CD4-positive, CD25-positive, alpha-beta regulatory T cell (primary cell): ENCODE measurements at regions not wholly inside any gene's neighbourhood (a gene's known extent, or its start where the extent isn't known, plus 50 kb on each side); places are given as distances from the start of the nearest gene placed in this dataset.

Experiments
- ATAC-seq, 2 donors: fragments of 150-1000 bp; cut with Tn5 transposase; one replicate each; pipeline ENCODE4 v1.10.0; 2021; ENCODE audit warnings: low read depth in 2 of 2, moderate number of reproducible peaks in 2 of 2, moderate library complexity in 1 of 2
- DNase-seq, 3 donors: peaks; one replicate each; pipeline versions ENCODE4 v3.0.0 to v3.0.0-alpha.2; 2012 to 2022; ENCODE audit warnings: mixed read lengths in 1 of 3
- H3K27ac ChIP-seq: one replicate; pipeline ENCODE4 v1.7.0; 2013; ENCODE audit warnings: mild to moderate bottlenecking, low read length; ENCODE audit not compliant: insufficient read depth, poor library complexity, severe bottlenecking
- H3K27me3 ChIP-seq: one replicate; pipeline ENCODE4 v1.7.0; 2013; ENCODE audit warnings: low read length; ENCODE audit not compliant: control insufficient read depth, insufficient read depth
- H3K36me3 ChIP-seq: one replicate; pipeline ENCODE4 v1.7.0; 2013; ENCODE audit warnings: mild to moderate bottlenecking, low read length, moderate library complexity; ENCODE audit not compliant: control insufficient read depth, insufficient read depth
- H3K4me1 ChIP-seq: 2 replicates; pipeline ENCODE4 v1.7.0; 2013; ENCODE audit warnings: mild to moderate bottlenecking, low read length; ENCODE audit not compliant: insufficient read depth, control insufficient read depth, poor library complexity, severe bottlenecking
- H3K4me3 ChIP-seq: one replicate; pipeline ENCODE4 v1.7.0; 2013; ENCODE audit warnings: low read depth, mild to moderate bottlenecking, low read length, moderate library complexity
- H3K9me3 ChIP-seq, 2 experiments: 1 replicate in 1 of 2; 2 replicates in 1 of 2; pipeline ENCODE4 v1.7.0; 2013; ENCODE audit warnings: low read length in 2 of 2, mild to moderate bottlenecking in 1 of 2, moderate library complexity in 1 of 2; ENCODE audit not compliant: control insufficient read depth in 2 of 2
- H3K27ac Mint-ChIP-seq, 3 donors: one replicate each; pipeline ENCODE4 v1.8.0; 2020 to 2022; ENCODE audit warnings: mild to moderate bottlenecking in 3 of 3, mixed read lengths in 3 of 3, moderate library complexity in 2 of 3
- H3K27me3 Mint-ChIP-seq: one replicate; pipeline ENCODE4 v1.8.0; 2022; ENCODE audit warnings: mild to moderate bottlenecking, mixed read lengths
- H3K36me3 Mint-ChIP-seq: one replicate; pipeline ENCODE4 v1.8.0; 2020; ENCODE audit warnings: mixed read lengths
- H3K4me1 Mint-ChIP-seq, 4 donors: one replicate each; pipeline ENCODE4 v1.8.0; 2020 to 2022; ENCODE audit warnings: mixed read lengths in 4 of 4, mild to moderate bottlenecking in 1 of 4
- H3K4me3 Mint-ChIP-seq, 4 donors: one replicate each; pipeline ENCODE4 v1.8.0; 2020 to 2022; ENCODE audit warnings: mild to moderate bottlenecking in 4 of 4, mixed read lengths in 4 of 4, moderate library complexity in 3 of 4
- H3K9me3 Mint-ChIP-seq, 7 donors: one replicate each; pipeline ENCODE4 v1.8.0; 2020 to 2022; ENCODE audit warnings: mixed read lengths in 7 of 7, mild to moderate bottlenecking in 3 of 7, moderate library complexity in 2 of 7

DNA sequence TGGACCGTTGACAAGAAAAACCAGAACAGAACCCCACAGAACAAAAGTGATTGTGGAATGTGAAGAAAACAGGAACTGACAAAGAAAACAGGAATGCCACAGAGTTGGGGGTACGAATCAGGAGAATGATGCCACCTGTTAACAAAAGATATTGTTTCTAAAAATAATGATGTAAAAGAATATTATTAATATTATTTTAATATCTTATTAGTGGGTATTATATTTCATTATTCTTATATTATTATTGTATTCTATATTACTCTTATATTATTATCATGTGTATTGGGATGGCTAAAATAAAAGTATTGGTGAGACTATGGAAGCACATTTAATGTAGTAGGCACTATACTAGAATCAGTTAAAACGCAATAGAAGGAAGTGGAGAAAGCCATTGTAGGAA is 659.0 kb upstream of the PCDH15 start:
- Mint-ChIP-seq H3K4me3 (no peak overlapping the region), H3K27me3 (no peaks in the 10 kb centered on the region), H3K36me3 (no peaks in the 10 kb centered on the region), H3K27ac (no peak overlapping the region), H3K9me3 (peaks cover 3 to 17% (median 7%) of the 10 kb centered on the region in 7 donors), H3K4me1 (no peaks in the 10 kb centered on the region)
- DNase-seq (no peak), ATAC-seq (no peak)
- H3K27me3 ChIP-seq = no peaks in the 10 kb centered on the region
- no peaks in the 10 kb centered on the region for H3K4me1 ChIP-seq
- H3K4me3 ChIP-seq = no peak overlapping the region
- peaks cover 2 to 5% of the 10 kb centered on the region in 2 experiments for H3K9me3 ChIP-seq
- no peaks in the 10 kb centered on the region for H3K36me3 ChIP-seq
- no peak overlapping the region for H3K27ac ChIP-seq

DNA sequence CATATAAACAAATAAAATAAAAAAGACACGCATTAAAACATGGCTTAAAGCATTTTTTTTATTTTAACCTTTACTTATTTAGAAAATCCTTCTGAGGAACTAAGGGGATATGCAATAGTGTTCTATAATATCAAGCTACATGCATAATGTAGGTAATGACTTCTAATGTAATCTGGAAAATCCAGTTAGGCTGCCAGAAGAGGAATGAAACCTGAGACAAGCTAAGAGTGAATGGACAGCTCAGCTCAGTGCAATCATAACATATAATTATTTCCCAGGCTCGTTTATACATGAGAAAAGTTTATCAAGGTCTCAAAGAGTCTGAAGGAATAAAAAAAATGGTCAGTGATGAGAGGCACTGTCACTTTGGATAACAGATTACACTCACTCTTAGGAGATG is 649.0 kb upstream of the PCDH15 start:
- H3K4me1 ChIP-seq = no peaks in the 10 kb centered on the region
- H3K4me1 Mint-ChIP-seq = no peaks in the 10 kb centered on the region
- ATAC-seq = no peak
- peaks cover 0 to 4% of the 10 kb centered on the region in 2 experiments for H3K9me3 ChIP-seq
- no peaks in the 10 kb centered on the region for H3K36me3 ChIP-seq
- no peak overlapping the region for H3K27ac Mint-ChIP-seq
- H3K36me3 Mint-ChIP-seq = no peaks in the 10 kb centered on the region
- H3K27me3 Mint-ChIP-seq = no peaks in the 10 kb centered on the region
- no peak overlapping the region for H3K4me3 Mint-ChIP-seq
- H3K27me3 ChIP-seq = no peaks in the 10 kb centered on the region
- H3K9me3 Mint-ChIP-seq = peaks cover 0 to 7% (median 4%) of the 10 kb centered on the region in 7 donors
- no peak overlapping the region for H3K4me3 ChIP-seq
- no peak overlapping the region for H3K27ac ChIP-seq
- DNase-seq = no peak

DNA sequence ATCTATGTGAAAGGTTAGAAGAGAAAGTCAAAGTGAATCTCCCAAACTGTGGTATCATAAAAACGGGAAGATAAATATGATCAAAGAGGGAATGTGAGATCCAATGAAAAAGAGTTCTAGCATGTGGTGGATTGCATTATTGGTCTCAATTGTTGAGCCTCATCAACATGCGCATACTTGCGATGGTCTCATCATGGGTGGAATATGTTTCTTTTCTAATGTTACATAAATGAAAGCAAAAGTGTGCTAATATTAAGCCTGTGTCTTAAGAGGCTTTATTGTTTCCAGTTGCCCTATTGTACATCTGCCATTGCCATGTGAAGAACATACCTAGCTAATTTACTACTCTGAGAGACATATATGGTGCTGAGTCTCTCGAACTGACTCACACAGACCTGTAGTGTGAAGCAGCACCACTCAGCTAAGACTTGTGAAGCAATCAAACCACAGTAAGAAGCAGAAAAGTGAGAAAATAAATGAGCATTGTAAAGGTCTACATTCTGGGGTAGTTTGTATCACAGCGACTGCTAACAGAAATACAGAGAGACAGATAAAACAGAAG is 645.5 kb upstream of the PCDH15 start:
- Histone ChIP-seq H3K9me3 (peaks cover 0 to 5% of the 10 kb centered on the region in 2 experiments), H3K4me3 (no peak overlapping the region), H3K27me3 (no peaks in the 10 kb centered on the region), H3K36me3 (no peaks in the 10 kb centered on the region), H3K27ac (no peak overlapping the region), H3K4me1 (no peaks in the 10 kb centered on the region)
- DNase-seq (no peak), ATAC-seq (no peak)
- Mint-ChIP-seq H3K27me3 (no peaks in the 10 kb centered on the region), H3K9me3 (peaks cover 0 to 16% (median 7%) of the 10 kb centered on the region in 7 donors), H3K4me1 (no peaks in the 10 kb centered on the region), H3K36me3 (no peaks in the 10 kb centered on the region), H3K4me3 (no peak overlapping the region), H3K27ac (no peak overlapping the region)

DNA sequence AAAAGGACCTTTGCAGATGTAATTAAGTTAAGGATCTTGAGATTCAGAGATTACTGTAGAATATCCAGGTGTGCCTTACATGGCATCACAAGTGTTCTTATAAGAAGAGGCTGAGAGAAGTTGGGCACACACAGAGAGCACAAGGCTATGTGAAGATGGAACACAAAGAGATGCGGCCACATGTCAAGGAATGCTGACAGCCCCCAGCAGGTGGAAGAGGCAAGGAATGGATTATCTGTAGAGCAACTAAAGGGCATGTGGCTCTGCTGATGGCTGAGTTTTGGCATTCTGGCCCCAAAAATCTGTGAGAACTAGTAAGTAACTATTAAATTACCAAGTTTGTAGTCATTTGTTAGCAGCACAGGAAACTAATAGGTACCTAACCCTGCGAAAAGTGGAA is 640.7 kb upstream of the PCDH15 start:
- Mint-ChIP-seq H3K27ac (no peak overlapping the region), H3K9me3 (peaks cover 4 to 35% (median 8%) of the 10 kb centered on the region in 7 donors), H3K36me3 (no peaks in the 10 kb centered on the region)

DNA sequence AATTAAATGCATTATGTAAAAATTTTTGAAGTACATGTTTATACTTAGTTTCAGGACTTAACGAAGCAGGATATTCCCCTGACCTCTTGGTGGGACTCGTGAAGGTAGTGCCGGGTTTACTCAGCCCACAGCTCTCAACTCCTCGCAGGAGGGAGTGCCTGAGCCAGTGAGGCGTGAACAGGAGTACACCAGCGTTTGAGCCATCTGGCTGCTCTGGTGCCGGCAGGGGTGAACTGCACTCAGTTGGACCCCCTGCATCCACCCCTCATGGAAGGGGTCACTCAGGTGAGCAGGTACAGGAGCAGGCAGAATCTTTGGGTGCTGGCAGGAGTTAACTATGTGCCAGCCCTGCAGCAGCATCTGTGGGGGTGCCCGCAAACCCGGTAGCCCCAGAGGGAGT is 625.1 kb upstream of the PCDH15 start:
- Mint-ChIP-seq H3K9me3 (peaks cover 0 to 7% (median 4%) of the 10 kb centered on the region in 7 donors), H3K36me3 (no peaks in the 10 kb centered on the region), H3K4me1 (peaks cover 0 to 4% (median 0%) of the 10 kb centered on the region in 4 donors), H3K4me3 (no peak overlapping the region), H3K27ac (no peak overlapping the region), H3K27me3 (no peaks in the 10 kb centered on the region)
- ATAC-seq (no peak), DNase-seq (no peak)
- Histone ChIP-seq H3K27me3 (no peaks in the 10 kb centered on the region), H3K36me3 (no peaks in the 10 kb centered on the region), H3K4me1 (no peaks in the 10 kb centered on the region), H3K4me3 (no peak overlapping the region), H3K27ac (no peak overlapping the region), H3K9me3 (peaks cover 2 to 4% of the 10 kb centered on the region in 2 experiments)

More for the DNA sequence above, 640.7 kb upstream of the PCDH15 start:
- Histone ChIP-seq H3K27me3 (no peaks in the 10 kb centered on the region), H3K4me1 (no peaks in the 10 kb centered on the region), H3K27ac (no peak overlapping the region), H3K4me3 (no peak overlapping the region), H3K9me3 (peaks cover 0 to 5% of the 10 kb centered on the region in 2 experiments), H3K36me3 (no peaks in the 10 kb centered on the region)
- no peak for ATAC-seq
- Mint-ChIP-seq H3K27me3 (no peaks in the 10 kb centered on the region), H3K4me1 (no peaks in the 10 kb centered on the region), H3K4me3 (no peak overlapping the region)
- no peak for DNase-seq

DNA sequence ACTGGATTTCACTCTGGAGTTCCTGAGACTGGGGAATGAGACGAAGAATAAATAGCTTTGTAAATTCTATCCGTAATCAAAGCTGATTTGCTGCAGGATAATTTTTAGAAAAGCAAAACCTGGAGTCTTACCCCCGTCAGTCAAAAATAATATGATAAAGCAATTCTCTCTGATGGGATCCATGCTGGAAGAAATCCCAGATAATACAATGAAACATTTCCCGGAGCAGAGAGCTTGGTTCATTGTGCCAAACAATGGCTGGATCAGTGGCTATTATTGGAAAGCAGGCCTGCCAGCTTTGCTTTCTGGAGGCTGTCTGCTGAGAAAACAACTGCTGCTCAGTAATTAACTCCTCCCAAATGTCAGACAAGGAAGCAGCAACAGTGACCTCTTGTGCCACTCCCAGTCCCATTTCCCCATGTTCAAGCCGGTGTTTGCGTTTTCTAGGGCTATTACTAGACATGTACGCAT is 609.4 kb upstream of the PCDH15 start:
- no peaks in the 10 kb centered on the region for H3K4me1 ChIP-seq
- H3K27me3 ChIP-seq = no peaks in the 10 kb centered on the region
- no peak overlapping the region for H3K4me3 ChIP-seq
- no peaks in the 10 kb centered on the region for H3K27me3 Mint-ChIP-seq
- no peak overlapping the region for H3K27ac Mint-ChIP-seq
- ATAC-seq (no peak), DNase-seq (no peak)
- no peaks in the 10 kb centered on the region for H3K36me3 Mint-ChIP-seq
- H3K4me1 Mint-ChIP-seq = no peaks in the 10 kb centered on the region
- H3K9me3 ChIP-seq = peaks cover 0 to under 1% of the 10 kb centered on the region in 2 experiments
- peaks cover 0 to 25% (median 6%) of the 10 kb centered on the region in 7 donors for H3K9me3 Mint-ChIP-seq
- no peaks in the 10 kb centered on the region for H3K36me3 ChIP-seq
- H3K4me3 Mint-ChIP-seq = no peak overlapping the region
- no peak overlapping the region for H3K27ac ChIP-seq

DNA sequence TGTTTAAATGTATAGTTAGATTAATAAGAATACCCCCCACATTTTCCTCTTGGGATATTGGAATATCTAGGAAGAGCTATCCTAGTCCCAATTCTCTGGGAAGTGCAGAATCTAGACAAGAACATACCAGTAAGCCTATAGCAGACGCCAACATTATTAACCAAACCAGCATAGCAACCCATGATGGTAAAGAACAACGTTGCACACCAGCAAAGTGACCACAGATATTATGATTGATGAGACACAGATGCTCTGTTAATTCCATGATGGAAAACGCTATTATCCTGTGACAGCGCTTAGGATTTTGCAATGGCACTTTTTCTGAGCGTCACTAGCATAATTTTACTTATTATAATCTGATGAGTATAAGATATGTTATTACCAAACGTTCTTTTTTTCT is 603.1 kb upstream of the PCDH15 start:
- no peak for ATAC-seq
- H3K27me3 Mint-ChIP-seq = no peaks in the 10 kb centered on the region
- H3K4me3 Mint-ChIP-seq = no peak overlapping the region
- H3K4me1 Mint-ChIP-seq = no peaks in the 10 kb centered on the region
- Histone ChIP-seq H3K27ac (no peak overlapping the region), H3K36me3 (no peaks in the 10 kb centered on the region), H3K27me3 (no peaks in the 10 kb centered on the region), H3K4me3 (no peak overlapping the region), H3K9me3 (no peaks in the 10 kb centered on the region), H3K4me1 (no peaks in the 10 kb centered on the region)
- peaks cover 0 to 7% (median 2%) of the 10 kb centered on the region in 7 donors for H3K9me3 Mint-ChIP-seq
- no peaks in the 10 kb centered on the region for H3K36me3 Mint-ChIP-seq
- DNase-seq = no peak
- H3K27ac Mint-ChIP-seq = no peak overlapping the region

DNA sequence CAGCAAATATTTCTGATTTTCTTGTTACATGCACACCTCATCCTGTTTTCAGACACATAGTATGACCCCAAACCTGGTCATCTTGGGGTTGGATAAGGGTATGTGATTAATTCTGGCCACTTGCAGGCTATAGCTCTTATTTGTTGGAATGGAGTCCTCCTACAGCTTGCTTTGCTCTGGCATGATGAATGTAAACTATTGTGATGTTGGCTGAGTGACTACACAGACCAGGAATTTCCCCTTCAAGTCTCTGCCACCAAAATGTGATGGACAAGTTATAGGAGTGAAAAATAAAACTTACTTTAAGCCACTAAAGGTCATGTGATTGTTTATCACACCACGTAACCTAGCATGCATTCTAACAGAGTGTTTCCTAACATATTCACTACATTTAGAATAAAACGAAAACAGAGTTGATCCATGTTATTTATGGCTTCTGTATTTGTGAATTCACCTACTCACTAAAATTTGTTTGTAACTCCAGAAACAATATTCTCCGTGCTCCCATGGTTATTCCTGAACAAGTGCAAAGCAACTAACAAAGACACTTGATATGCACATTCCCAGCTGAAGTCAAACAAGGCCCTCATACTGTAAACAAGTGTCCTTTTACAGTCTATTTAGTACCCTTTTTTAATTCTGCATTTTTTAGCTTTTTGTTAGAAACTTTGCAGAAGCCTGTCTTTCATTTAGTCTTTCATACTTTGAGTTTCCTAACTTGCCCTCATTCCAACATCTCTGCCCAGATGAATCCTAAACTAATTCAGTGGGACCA is 599.2 kb upstream of the PCDH15 start:
- no peaks in the 10 kb centered on the region for H3K4me1 Mint-ChIP-seq
- ATAC-seq (no peak), DNase-seq (no peak)
- Histone ChIP-seq H3K27me3 (no peaks in the 10 kb centered on the region), H3K36me3 (no peaks in the 10 kb centered on the region), H3K4me3 (no peak overlapping the region), H3K27ac (no peak overlapping the region), H3K9me3 (no peaks in the 10 kb centered on the region), H3K4me1 (no peaks in the 10 kb centered on the region)
- H3K4me3 Mint-ChIP-seq = no peak overlapping the region
- H3K9me3 Mint-ChIP-seq = peaks cover 0 to 7% (median 0%) of the 10 kb centered on the region in 7 donors
- H3K27me3 Mint-ChIP-seq = no peaks in the 10 kb centered on the region
- H3K27ac Mint-ChIP-seq = no peak overlapping the region
- H3K36me3 Mint-ChIP-seq = no peaks in the 10 kb centered on the region
